Hepatocyte (in vitro differentiated cells): ENCODE measurements at regions not wholly inside any gene's neighbourhood (a gene's known extent, or its start where the extent isn't known, plus 50 kb on each side); places are given as distances from the start of the nearest gene placed in this dataset.

Experiments used
- EZH2 ChIP-seq: fragments of 200-600 bp; sonication (generic); IDR thresholded peaks from 2 replicates; pipeline ENCODE4 v1.6.1; 2016; ENCODE audit warnings: antibody characterized with exemption, mild to moderate bottlenecking, borderline replicate concordance
- EZH2phosphoT487 ChIP-seq: fragments of 200-600 bp; sonication (generic); IDR thresholded peaks from one replicate; pipeline ENCODE4 v1.6.1; 2018; ENCODE audit warnings: antibody characterized with exemption, mild to moderate bottlenecking, low read depth, moderate library complexity; ENCODE audit not compliant: unreplicated experiment, severe bottlenecking
- TF ChIP-seq, protein P1 (sequence below): fragments of 200-600 bp; sonication (generic); IDR thresholded peaks from 2 replicates; pipeline ENCODE4 v1.5.1; 2016; ENCODE audit warnings: antibody characterized with exemption, mild to moderate bottlenecking; ENCODE audit not compliant: poor library complexity

DNA sequence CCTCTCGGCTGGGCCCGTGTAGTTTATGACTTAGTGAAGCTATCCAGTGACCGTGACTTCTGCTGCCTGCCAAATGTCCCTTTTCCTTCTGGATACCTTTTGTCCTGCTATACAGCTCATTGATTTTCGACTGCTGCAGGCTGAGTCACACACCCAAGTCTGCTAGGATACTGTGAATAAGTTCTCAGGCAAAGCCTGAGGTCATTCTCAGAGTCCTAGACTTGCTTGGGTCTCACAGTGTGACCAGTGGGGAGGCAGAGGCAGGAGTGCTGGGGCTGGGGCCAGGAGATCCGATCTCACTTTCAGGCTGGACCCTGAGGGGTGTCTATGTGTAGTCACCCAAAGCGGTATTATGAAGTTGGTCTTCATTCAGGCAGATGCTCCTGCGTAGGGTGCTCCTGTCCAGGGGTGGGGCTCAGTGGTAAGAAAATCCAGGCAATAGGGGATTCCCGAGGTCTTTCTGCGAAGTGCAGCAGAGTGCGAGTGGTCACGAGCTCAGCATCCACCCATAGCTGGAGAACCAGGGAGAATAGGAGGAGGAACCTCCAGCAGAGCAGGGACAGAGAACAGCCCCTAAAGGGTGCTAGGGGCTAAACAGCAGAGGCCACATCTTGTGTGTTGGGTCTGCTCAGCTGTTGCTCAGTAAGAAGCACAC, 268.6 kb upstream of the NCKAP5 start:
- TF ChIP-seq, protein P1, sequence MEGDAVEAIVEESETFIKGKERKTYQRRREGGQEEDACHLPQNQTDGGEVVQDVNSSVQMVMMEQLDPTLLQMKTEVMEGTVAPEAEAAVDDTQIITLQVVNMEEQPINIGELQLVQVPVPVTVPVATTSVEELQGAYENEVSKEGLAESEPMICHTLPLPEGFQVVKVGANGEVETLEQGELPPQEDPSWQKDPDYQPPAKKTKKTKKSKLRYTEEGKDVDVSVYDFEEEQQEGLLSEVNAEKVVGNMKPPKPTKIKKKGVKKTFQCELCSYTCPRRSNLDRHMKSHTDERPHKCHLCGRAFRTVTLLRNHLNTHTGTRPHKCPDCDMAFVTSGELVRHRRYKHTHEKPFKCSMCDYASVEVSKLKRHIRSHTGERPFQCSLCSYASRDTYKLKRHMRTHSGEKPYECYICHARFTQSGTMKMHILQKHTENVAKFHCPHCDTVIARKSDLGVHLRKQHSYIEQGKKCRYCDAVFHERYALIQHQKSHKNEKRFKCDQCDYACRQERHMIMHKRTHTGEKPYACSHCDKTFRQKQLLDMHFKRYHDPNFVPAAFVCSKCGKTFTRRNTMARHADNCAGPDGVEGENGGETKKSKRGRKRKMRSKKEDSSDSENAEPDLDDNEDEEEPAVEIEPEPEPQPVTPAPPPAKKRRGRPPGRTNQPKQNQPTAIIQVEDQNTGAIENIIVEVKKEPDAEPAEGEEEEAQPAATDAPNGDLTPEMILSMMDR: no peak
- TF ChIP-seq EZH2phosphoT487: no peak
- no peak for TF ChIP-seq EZH2
